Endodermal cell (in vitro differentiated cells): ENCODE measurements at regions not wholly inside any gene's neighbourhood (a gene's known extent, or its start where the extent isn't known, plus 50 kb on each side); places are given as distances from the start of the nearest gene placed in this dataset.

ENCODE experiments used
- DNase-seq: peaks from one replicate; pipeline ENCODE4 v3.0.0-alpha.2; 2017
- H3K27ac ChIP-seq: 2 replicates; pipeline ENCODE4 v1.5.1; 2013; ENCODE audit warnings: mild to moderate bottlenecking, low read depth, low read length, moderate library complexity
- H3K27me3 ChIP-seq: 2 replicates; pipeline ENCODE4 v1.6.1; 2013; ENCODE audit warnings: mild to moderate bottlenecking, low read length, moderate library complexity; ENCODE audit not compliant: insufficient read depth, control insufficient read depth, poor library complexity, severe bottlenecking
- H3K36me3 ChIP-seq: 2 replicates; pipeline ENCODE4 v1.7.0; 2013; ENCODE audit warnings: mild to moderate bottlenecking, low read length, moderate library complexity; ENCODE audit not compliant: control insufficient read depth, insufficient read depth
- H3K4me1 ChIP-seq: one replicate; pipeline ENCODE4 v1.7.0; 2013; ENCODE audit warnings: low read length; ENCODE audit not compliant: control insufficient read depth, insufficient read depth
- H3K4me3 ChIP-seq: 2 replicates; pipeline ENCODE4 v1.5.1; 2013; ENCODE audit warnings: mild to moderate bottlenecking, low read length, moderate library complexity
- H3K9ac ChIP-seq: 2 replicates; pipeline ENCODE4 v1.6.1; 2013; ENCODE audit warnings: mild to moderate bottlenecking, low read length, moderate library complexity; ENCODE audit not compliant: poor library complexity, severe bottlenecking; ENCODE audit errors: extremely low read depth
- H3K9me3 ChIP-seq: 2 replicates; pipeline ENCODE4 v1.6.1; 2013; ENCODE audit warnings: mild to moderate bottlenecking, low read length, moderate library complexity; ENCODE audit not compliant: control insufficient read depth
- H3K27ac Mint-ChIP-seq: 2 replicates; pipeline ENCODE4 v1.8.0; 2020; ENCODE audit warnings: mixed read lengths
- H3K27me3 Mint-ChIP-seq: 2 replicates; pipeline ENCODE4 v1.8.0; 2021; ENCODE audit warnings: mild to moderate bottlenecking, mixed read lengths; ENCODE audit not compliant: insufficient read depth
- H3K36me3 Mint-ChIP-seq: 2 replicates; pipeline ENCODE4 v1.8.0; 2020; ENCODE audit warnings: low read depth, mixed read lengths
- H3K4me1 Mint-ChIP-seq: 2 replicates; pipeline ENCODE4 v1.8.0; 2020; ENCODE audit warnings: mixed read lengths
- H3K4me3 Mint-ChIP-seq: 2 replicates; pipeline ENCODE4 v1.8.0; 2020; ENCODE audit warnings: mild to moderate bottlenecking, moderate library complexity, mixed read lengths
- H3K9me3 Mint-ChIP-seq: 2 replicates; pipeline ENCODE4 v1.8.0; 2020; ENCODE audit warnings: mild to moderate bottlenecking, mixed read lengths
- WGBS, 2 experiments: methylation state at CpG; one replicate each; pipeline versions ENCODE4 v1.1.5 to v1.1.7; 2013; ENCODE audit warnings: missing lambda C conversion rate in 2 of 2, mixed read lengths in 1 of 2; ENCODE audit not compliant: insufficient coverage in 1 of 2, insufficient read length in 1 of 2; 5-methylcytosine and 5-hydroxymethylcytosine counted together
- TF ChIP-seq, protein P1 (sequence below): fragments of 200-600 bp; sonication (generic); conservative IDR thresholded peaks from 2 replicates; pipeline ENCODE4 v1.5.0; 2021; ENCODE audit warnings: antibody characterized with exemption, mild to moderate bottlenecking

DNA sequence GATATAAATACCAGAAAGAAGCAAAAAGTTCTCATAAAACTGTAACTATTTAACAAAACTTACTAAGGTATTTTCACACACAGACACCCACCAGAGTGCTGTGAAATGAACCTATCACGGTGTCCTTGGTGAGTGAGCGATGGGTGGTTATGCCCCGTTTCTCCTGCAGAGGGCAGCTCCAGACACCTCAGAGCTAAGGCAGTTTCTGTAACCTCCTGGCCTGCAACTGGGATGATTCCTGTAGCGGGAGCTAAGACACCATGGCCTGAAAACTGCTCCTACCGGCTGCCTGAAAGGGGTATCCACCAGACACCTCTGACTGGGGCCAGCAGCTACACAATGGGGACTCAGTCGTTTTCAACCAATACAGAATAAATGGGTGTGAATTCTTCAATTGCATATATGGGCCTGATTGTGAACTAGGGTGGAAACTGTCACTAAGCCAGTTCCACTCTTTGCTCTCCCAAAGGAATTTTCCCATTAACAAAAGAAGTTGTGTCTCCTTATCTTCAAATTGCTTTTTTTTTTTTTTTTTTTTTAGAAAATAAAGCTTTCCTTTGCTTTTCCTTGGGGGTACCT, 2375.8 kb upstream of the TENM3 start:
- Histone ChIP-seq H3K36me3 (no peaks in the 10 kb centered on the region), H3K4me3 (no peak overlapping the region), H3K9ac (no peak overlapping the region), H3K27me3 (no peaks in the 10 kb centered on the region), H3K4me1 (no peaks in the 10 kb centered on the region), H3K9me3 (no peaks in the 10 kb centered on the region), H3K27ac (no peak overlapping the region)
- Mint-ChIP-seq H3K4me1 (no peaks in the 10 kb centered on the region), H3K36me3 (no peaks in the 10 kb centered on the region), H3K27ac (no peak overlapping the region), H3K27me3 (no peaks in the 10 kb centered on the region), H3K4me3 (no peak overlapping the region), H3K9me3 (no peaks in the 10 kb centered on the region)
- TF ChIP-seq, protein P1, sequence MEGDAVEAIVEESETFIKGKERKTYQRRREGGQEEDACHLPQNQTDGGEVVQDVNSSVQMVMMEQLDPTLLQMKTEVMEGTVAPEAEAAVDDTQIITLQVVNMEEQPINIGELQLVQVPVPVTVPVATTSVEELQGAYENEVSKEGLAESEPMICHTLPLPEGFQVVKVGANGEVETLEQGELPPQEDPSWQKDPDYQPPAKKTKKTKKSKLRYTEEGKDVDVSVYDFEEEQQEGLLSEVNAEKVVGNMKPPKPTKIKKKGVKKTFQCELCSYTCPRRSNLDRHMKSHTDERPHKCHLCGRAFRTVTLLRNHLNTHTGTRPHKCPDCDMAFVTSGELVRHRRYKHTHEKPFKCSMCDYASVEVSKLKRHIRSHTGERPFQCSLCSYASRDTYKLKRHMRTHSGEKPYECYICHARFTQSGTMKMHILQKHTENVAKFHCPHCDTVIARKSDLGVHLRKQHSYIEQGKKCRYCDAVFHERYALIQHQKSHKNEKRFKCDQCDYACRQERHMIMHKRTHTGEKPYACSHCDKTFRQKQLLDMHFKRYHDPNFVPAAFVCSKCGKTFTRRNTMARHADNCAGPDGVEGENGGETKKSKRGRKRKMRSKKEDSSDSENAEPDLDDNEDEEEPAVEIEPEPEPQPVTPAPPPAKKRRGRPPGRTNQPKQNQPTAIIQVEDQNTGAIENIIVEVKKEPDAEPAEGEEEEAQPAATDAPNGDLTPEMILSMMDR, result peak; percentile 91
- WGBS, 2 experiments, result 14 to 33% methylated on average over 1 to 6 of the region's 6 CpGs
- peak; percentile 95 for DNase-seq

DNA sequence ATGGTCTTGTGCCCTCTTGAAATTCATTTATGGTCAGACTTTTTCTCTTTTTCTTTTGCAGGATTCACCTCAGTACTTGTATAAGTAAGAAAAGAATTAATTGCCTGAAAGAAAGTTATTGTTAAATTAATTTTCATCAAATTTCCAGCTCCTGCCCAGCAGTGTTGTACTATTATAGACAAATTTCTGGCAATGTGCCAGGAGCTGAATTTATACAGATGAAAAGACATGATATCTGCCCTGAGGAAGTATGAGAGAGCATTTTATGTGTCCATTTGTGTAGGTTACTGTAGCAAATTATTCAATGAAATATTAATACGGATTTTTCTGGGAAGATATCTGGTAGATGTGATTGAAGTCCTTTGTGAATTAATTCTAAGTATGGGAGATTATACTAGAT, 2371.5 kb upstream of the TENM3 start:
- Histone ChIP-seq H3K4me1 (no peaks in the 10 kb centered on the region), H3K4me3 (no peak overlapping the region), H3K9me3 (peaks cover 4% of the 10 kb centered on the region), H3K27ac (no peak overlapping the region), H3K27me3 (no peaks in the 10 kb centered on the region), H3K36me3 (no peaks in the 10 kb centered on the region), H3K9ac (no peak overlapping the region)
- TF ChIP-seq, protein P1, result no peak
- Mint-ChIP-seq H3K36me3 (no peaks in the 10 kb centered on the region), H3K4me1 (no peaks in the 10 kb centered on the region), H3K4me3 (no peak overlapping the region), H3K27ac (no peak overlapping the region), H3K27me3 (no peaks in the 10 kb centered on the region), H3K9me3 (no peaks in the 10 kb centered on the region)
- 91 to 100% methylated on average over 1 of the region's 1 CpG for WGBS, 2 experiments
- no peak for DNase-seq

DNA sequence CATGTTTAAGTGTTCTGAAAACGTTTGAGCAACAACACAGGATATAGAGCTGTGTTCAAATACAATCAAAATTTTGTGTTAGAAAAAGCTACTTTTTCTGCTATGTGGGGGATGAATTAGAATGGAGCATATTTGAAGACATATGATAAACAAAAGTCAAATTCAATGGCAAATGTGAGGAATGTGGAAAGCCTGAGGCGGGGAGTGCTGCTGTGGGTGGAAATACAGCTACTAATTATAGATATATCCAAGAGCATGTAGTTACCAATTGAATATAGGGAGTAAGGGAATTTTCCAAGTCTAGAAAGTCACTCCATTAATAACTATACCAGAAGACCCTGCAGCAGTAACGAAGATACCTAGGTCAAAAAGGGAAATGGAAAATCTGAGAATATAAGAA, 2370.4 kb upstream of the TENM3 start:
- TF ChIP-seq, protein P1, result no peak
- no peaks in the 10 kb centered on the region for H3K9me3 Mint-ChIP-seq
- 56 to 86% methylated on average over 1 to 3 of the region's 3 CpGs for WGBS, 2 experiments
- Histone ChIP-seq H3K27ac (no peak overlapping the region), H3K4me3 (no peak overlapping the region), H3K27me3 (no peaks in the 10 kb centered on the region), H3K36me3 (no peaks in the 10 kb centered on the region), H3K9ac (no peak overlapping the region), H3K9me3 (peaks cover 4% of the 10 kb centered on the region), H3K4me1 (no peaks in the 10 kb centered on the region)
- no peak overlapping the region for H3K27ac Mint-ChIP-seq
- no peaks in the 10 kb centered on the region for H3K4me1 Mint-ChIP-seq
- H3K36me3 Mint-ChIP-seq, result no peaks in the 10 kb centered on the region
- no peaks in the 10 kb centered on the region for H3K27me3 Mint-ChIP-seq
- no peak overlapping the region for H3K4me3 Mint-ChIP-seq
- DNase-seq, result no peak
